Astrocyte (in vitro differentiated cells and primary cell): ENCODE measurements at regions not wholly inside any gene's neighbourhood (a gene's known extent, or its start where the extent isn't known, plus 50 kb on each side); places are given as distances from the start of the nearest gene placed in this dataset.

Experiments
- CTCF ChIP-seq: IDR thresholded peaks from 2 replicates; pipeline ENCODE4 v1.5.1; 2011; ENCODE audit warnings: low read depth, mild to moderate bottlenecking, inconsistent platforms, low read length, moderate library complexity; ENCODE audit not compliant: insufficient read depth
- EZH2 ChIP-seq: IDR thresholded peaks from 2 replicates; pipeline ENCODE4 v1.6.1; 2012; ENCODE audit warnings: mild to moderate bottlenecking, low read length, inconsistent platforms; ENCODE audit not compliant: insufficient read depth

GRCh38 chr11:81052344-81053158 is 1611.7 kb upstream of the TENM4 start:
- TF ChIP-seq CTCF: no peak
- no peak for TF ChIP-seq EZH2
